Activated CD8-positive, alpha-beta T cell treated with anti-CD3 and anti-CD28 coated beads, Interleukin-2, amount 10 ng/mL, durations not matched to agents 7 days and 5 days (primary cell): ENCODE measurements at regions not wholly inside any gene's neighbourhood (a gene's known extent, or its start where the extent isn't known, plus 50 kb on each side); places are given as distances from the start of the nearest gene placed in this dataset.

ENCODE experiments used
- ATAC-seq: fragments of 150-1000 bp; cut with Tn5 transposase; one replicate; pipeline ENCODE4 v1.10.0; 2021; ENCODE audit warnings: moderate library complexity
- CTCF ChIA-PET: fragments of 350-600 bp; sonication (Branson Sonifier 250); formaldehyde crosslinking; loops from one replicate; lab custom pipeline; 2021; ENCODE audit warnings: antibody characterized with exemption; lab: Charles Lee
- POLR2A ChIA-PET: fragments of 350-600 bp; sonication (Branson Sonifier 250); formaldehyde crosslinking; loops from one replicate; lab custom pipeline; 2021; ENCODE audit warnings: antibody characterized with exemption; lab: Charles Lee
- DNase-seq: peaks from one replicate; pipeline ENCODE4 v3.0.0-alpha.2; 2020
- H3K27ac Mint-ChIP-seq: one replicate; pipeline ENCODE4 v1.8.0; 2021; ENCODE audit warnings: mild to moderate bottlenecking, mixed read lengths
- H3K27me3 Mint-ChIP-seq: one replicate; pipeline ENCODE4 v1.8.0; 2021; ENCODE audit warnings: low read depth, mixed read lengths
- H3K36me3 Mint-ChIP-seq: one replicate; pipeline ENCODE4 v1.8.0; 2021; ENCODE audit warnings: low read depth, mixed read lengths
- H3K4me1 Mint-ChIP-seq: one replicate; pipeline ENCODE4 v1.8.0; 2021; ENCODE audit warnings: low read depth, mixed read lengths
- H3K4me3 Mint-ChIP-seq: one replicate; pipeline ENCODE4 v1.8.0; 2021; ENCODE audit warnings: mild to moderate bottlenecking, mixed read lengths
- H3K9me3 Mint-ChIP-seq: one replicate; pipeline ENCODE4 v1.8.0; 2022; ENCODE audit warnings: mixed read lengths; ENCODE audit not compliant: insufficient read depth

DNA sequence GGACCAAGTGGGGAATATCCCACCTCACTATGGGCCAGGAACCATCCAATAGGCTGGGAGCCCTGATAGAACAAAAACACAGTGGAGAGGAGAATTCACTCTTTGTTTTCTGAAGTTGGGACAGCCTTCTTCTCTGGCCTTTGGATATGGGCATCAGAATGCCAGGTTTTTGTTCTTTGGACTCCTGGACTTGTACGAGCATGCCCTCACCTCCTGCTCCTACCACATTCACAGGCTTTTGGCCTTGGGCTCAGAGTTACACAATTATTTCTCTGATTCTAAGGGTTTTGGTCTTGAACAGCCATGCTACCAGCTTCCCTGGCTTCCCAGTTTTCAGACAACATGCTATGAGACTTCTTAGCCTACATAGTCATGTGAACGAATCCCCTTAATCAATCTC is 732.9 kb upstream of the VRK2 start:
- Mint-ChIP-seq H3K9me3 (peaks cover 12% of the 10 kb centered on the region), H3K4me3 (no peak overlapping the region), H3K4me1 (no peaks in the 10 kb centered on the region), H3K27ac (no peak overlapping the region), H3K36me3 (no peaks in the 10 kb centered on the region), H3K27me3 (no peaks in the 10 kb centered on the region)
- ATAC-seq: no peak
- CTCF ChIA-PET: no interaction called here
- POLR2A ChIA-PET: no interaction called here
- DNase-seq: no peak

DNA sequence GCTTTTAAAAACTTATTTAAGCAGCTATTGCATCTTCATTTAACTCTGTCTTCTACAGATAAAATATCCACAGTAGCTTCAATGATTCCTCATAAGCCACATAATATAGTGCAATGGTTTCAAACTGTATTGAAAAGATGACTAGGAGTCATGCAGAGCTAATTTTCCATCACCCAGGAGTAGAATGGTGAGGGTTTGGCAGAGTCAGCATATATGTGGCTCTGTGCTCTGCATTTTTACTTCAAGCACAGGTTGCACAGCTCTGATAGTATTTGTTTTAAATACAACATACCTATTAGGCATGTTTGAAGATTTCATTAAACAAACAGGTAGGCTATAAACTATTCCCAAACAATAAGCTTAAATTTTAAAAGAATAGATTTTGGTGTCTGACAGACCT is 731.9 kb upstream of the VRK2 start:
- Mint-ChIP-seq H3K9me3 (peaks cover 12% of the 10 kb centered on the region), H3K4me3 (no peak overlapping the region)
- CTCF ChIA-PET: no interaction called here

GRCh38 chr2:57330447-57330846 is 716.2 kb upstream of the VRK2 start:
- Mint-ChIP-seq H3K9me3 (no peaks in the 10 kb centered on the region), H3K4me3 (no peak overlapping the region), H3K27me3 (no peaks in the 10 kb centered on the region), H3K4me1 (no peaks in the 10 kb centered on the region), H3K27ac (no peak overlapping the region), H3K36me3 (no peaks in the 10 kb centered on the region)
- ATAC-seq (no peak), DNase-seq (no peak)
- ChIA-PET POLR2A (no interaction called here), CTCF (no interaction called here)

More for the DNA sequence above, 731.9 kb upstream of the VRK2 start:
- Mint-ChIP-seq H3K27ac (no peak overlapping the region), H3K27me3 (no peaks in the 10 kb centered on the region), H3K36me3 (no peaks in the 10 kb centered on the region), H3K4me1 (no peaks in the 10 kb centered on the region)
- POLR2A ChIA-PET: no interaction called here
- DNase-seq (no peak), ATAC-seq (no peak)

DNA sequence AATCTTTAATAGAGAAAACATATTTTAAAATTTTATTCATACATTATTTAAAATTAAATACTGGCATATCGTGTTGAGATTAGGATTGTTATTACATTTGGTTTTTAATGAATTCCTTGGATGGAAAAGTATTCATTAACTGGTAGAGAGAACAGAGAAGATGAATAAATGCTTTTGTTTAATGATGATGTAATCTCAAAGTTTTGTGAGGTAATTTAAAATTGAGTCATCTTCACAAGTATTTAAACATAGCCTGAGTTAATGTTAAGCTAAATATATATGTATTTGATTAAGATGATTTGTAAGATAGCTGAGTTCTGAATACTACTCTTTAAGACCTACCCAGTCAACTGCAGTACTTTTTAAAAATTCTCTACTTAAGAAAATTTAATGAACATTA is 713.4 kb upstream of the VRK2 start:
- ChIA-PET POLR2A (no interaction called here), CTCF (no interaction called here)
- H3K4me3 Mint-ChIP-seq: no peak overlapping the region
- ATAC-seq (no peak), DNase-seq (no peak)
- H3K36me3 Mint-ChIP-seq: no peaks in the 10 kb centered on the region
- H3K27ac Mint-ChIP-seq: no peak overlapping the region
- H3K9me3 Mint-ChIP-seq: peaks cover 12% of the 10 kb centered on the region
- no peaks in the 10 kb centered on the region for H3K4me1 Mint-ChIP-seq
- H3K27me3 Mint-ChIP-seq: no peaks in the 10 kb centered on the region

DNA sequence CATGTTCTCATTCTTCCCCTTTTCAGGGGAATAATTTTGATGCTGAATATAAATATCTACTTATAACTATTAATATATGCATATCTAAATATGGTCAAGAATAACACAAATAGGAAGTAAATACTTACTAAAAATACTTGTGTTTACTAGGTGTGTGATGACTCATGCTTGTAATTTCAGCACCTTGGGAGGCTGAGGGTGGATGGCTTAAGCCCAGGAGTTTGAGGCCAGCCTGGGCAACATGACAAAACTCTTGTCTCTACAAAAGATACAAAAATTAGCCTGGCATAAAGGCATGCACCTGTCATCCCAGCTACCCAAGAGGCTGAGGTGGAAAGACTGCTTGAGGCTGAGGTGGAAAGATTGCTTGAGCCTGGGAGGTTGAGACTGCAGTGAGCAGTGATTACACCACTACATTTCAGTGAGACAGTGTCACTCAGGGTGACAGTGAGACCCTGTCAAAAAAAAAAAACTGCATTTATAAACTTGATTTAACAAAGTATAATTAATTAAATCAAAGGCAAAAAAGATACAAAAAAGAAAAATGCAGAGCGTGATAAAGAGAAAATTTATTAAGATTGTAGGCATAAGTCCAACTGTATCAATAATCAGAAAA is 703.1 kb upstream of the VRK2 start:
- H3K36me3 Mint-ChIP-seq: no peaks in the 10 kb centered on the region
- POLR2A ChIA-PET: no interaction called here
- H3K9me3 Mint-ChIP-seq: peaks cover 6% of the 10 kb centered on the region
- DNase-seq (no peak), ATAC-seq (no peak)
- no peak overlapping the region for H3K27ac Mint-ChIP-seq
- no peak overlapping the region for H3K4me3 Mint-ChIP-seq
- no peaks in the 10 kb centered on the region for H3K27me3 Mint-ChIP-seq
- CTCF ChIA-PET: no interaction called here
- no peaks in the 10 kb centered on the region for H3K4me1 Mint-ChIP-seq

GRCh38 chr2:57368190-57368589 is 678.4 kb upstream of the VRK2 start:
- POLR2A ChIA-PET: no interaction called here
- Mint-ChIP-seq H3K4me1 (no peaks in the 10 kb centered on the region), H3K27me3 (no peaks in the 10 kb centered on the region), H3K36me3 (no peaks in the 10 kb centered on the region), H3K4me3 (no peak overlapping the region), H3K27ac (no peak overlapping the region), H3K9me3 (peaks cover 4% of the 10 kb centered on the region)
- no peak for DNase-seq
- no peak for ATAC-seq
- CTCF ChIA-PET: no interaction called here

- Mint-ChIP-seq H3K36me3 (no peaks in the 10 kb centered on the region), H3K27me3 (no peaks in the 10 kb centered on the region), H3K4me3 (no peak overlapping the region), H3K9me3 (peaks cover 10% of the 10 kb centered on the region), H3K4me1 (no peaks in the 10 kb centered on the region), H3K27ac (no peak overlapping the region)
- ATAC-seq (no peak), DNase-seq (no peak)
- ChIA-PET POLR2A (no interaction called here), CTCF (no interaction called here)
These were observed 675.6 kb upstream of the VRK2 start for GRCh38 chr2:57370882-57371585.

- no peaks in the 10 kb centered on the region for H3K4me1 Mint-ChIP-seq
- H3K9me3 Mint-ChIP-seq: peaks cover 10% of the 10 kb centered on the region
- ATAC-seq: no peak
- no peaks in the 10 kb centered on the region for H3K27me3 Mint-ChIP-seq
- no peak overlapping the region for H3K4me3 Mint-ChIP-seq
- ChIA-PET CTCF (no interaction called here), POLR2A (no interaction called here)
- H3K36me3 Mint-ChIP-seq: no peaks in the 10 kb centered on the region
- no peak for DNase-seq
- no peak overlapping the region for H3K27ac Mint-ChIP-seq
These were observed 674.2 kb upstream of the VRK2 start for GRCh38 chr2:57372237-57372984.

DNA sequence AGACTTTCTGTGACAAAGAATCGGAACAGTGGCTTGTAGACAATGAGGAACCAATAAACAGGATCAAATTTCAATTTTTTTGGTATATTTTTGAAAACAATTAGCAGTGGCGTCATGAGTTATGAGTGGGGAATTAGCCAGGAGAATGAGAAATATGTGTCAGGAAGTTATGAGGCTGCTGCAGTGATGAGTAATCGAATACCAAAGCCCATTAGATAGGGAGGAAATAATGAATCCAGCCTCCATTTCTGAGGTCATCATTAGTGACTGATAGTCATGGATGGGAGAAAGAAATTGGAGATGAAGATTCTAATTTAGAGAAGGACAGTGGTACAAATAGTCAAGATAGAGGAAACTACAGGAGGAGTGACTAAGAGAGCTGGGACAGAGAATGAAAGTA is 673.1 kb upstream of the VRK2 start:
- no peaks in the 10 kb centered on the region for H3K27me3 Mint-ChIP-seq
- H3K4me1 Mint-ChIP-seq: no peaks in the 10 kb centered on the region
- H3K4me3 Mint-ChIP-seq: no peak overlapping the region
- ATAC-seq (no peak), DNase-seq (no peak)
- ChIA-PET CTCF (no interaction called here), POLR2A (no interaction called here)
- H3K36me3 Mint-ChIP-seq: no peaks in the 10 kb centered on the region
- H3K27ac Mint-ChIP-seq: no peak overlapping the region
- peaks cover 10% of the 10 kb centered on the region for H3K9me3 Mint-ChIP-seq

DNA sequence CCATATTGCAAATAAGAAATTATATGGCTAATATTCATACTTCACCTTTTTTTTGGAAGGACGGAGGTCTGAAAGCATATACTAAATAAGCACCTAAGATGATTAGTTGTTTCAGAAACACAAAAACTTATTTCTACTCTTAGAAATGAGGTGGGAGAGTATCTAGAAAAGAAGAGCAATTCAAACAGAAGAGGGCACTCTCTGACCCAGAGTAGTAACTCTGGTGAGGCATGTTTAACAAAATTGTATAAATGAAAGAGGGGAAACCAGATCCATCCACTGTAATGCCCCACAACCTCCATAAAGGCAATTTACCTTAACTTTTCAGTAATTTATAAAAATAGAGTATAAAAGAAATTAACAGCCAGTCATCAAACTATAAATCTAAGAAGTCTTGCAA is 669.6 kb upstream of the VRK2 start:
- ChIA-PET CTCF (no interaction called here), POLR2A (no interaction called here)
- no peaks in the 10 kb centered on the region for H3K4me1 Mint-ChIP-seq
- H3K36me3 Mint-ChIP-seq: no peaks in the 10 kb centered on the region
- ATAC-seq (no peak), DNase-seq (no peak)
- H3K9me3 Mint-ChIP-seq: peaks cover 6% of the 10 kb centered on the region
- no peak overlapping the region for H3K27ac Mint-ChIP-seq
- H3K27me3 Mint-ChIP-seq: no peaks in the 10 kb centered on the region
- H3K4me3 Mint-ChIP-seq: no peak overlapping the region

GRCh38 chr2:57386305-57386704 is 660.3 kb upstream of the VRK2 start:
- Mint-ChIP-seq H3K4me1 (no peaks in the 10 kb centered on the region), H3K27me3 (no peaks in the 10 kb centered on the region), H3K4me3 (no peak overlapping the region), H3K9me3 (peaks cover 14% of the 10 kb centered on the region), H3K36me3 (no peaks in the 10 kb centered on the region), H3K27ac (no peak overlapping the region)
- ChIA-PET CTCF (no interaction called here), POLR2A (no interaction called here)
- ATAC-seq: no peak
- DNase-seq: no peak

GRCh38 chr2:57396355-57397098 is 650.1 kb upstream of the VRK2 start:
- no peaks in the 10 kb centered on the region for H3K4me1 Mint-ChIP-seq
- H3K36me3 Mint-ChIP-seq: no peaks in the 10 kb centered on the region
- H3K27me3 Mint-ChIP-seq: no peaks in the 10 kb centered on the region
- peaks cover 11% of the 10 kb centered on the region for H3K9me3 Mint-ChIP-seq
- no peak for DNase-seq
- H3K4me3 Mint-ChIP-seq: no peak overlapping the region
- H3K27ac Mint-ChIP-seq: no peak overlapping the region
- ChIA-PET POLR2A (no interaction called here), CTCF (no interaction called here)
- no peak for ATAC-seq
